Body of pancreas (tissue), 4 donors: ENCODE measurements at regions not wholly inside any gene's neighbourhood (a gene's known extent, or its start where the extent isn't known, plus 50 kb on each side); places are given as distances from the start of the nearest gene placed in this dataset.

Experiments
- CTCF ChIP-seq, 7 experiments: fragments of 450-650 bp in 4 of 7; fragments of 200-600 bp in 3 of 7; sonication (generic) in 3 of 7; IDR thresholded peaks; one replicate each; pipeline ENCODE4 v1.5.1; 2016 to 2019; ENCODE audit warnings: antibody characterized with exemption in 7 of 7
- POLR2A ChIP-seq, 3 donors: fragments of 450-650 bp; IDR thresholded peaks; one replicate each; pipeline ENCODE4 v1.6.1; 2016; ENCODE audit warnings: antibody characterized with exemption in 3 of 3, mild to moderate bottlenecking in 2 of 3

GRCh38 chr12:73998894-73999293, 538.7 kb upstream of the ATXN7L3B start:
- TF ChIP-seq CTCF (IDR thresholded peaks at IDR 0.05) = no peak
- no peak for TF ChIP-seq POLR2A (IDR thresholded peaks at IDR 0.05)
